Neuronal stem cell (in vitro differentiated cells): ENCODE measurements at regions not wholly inside any gene's neighbourhood (a gene's known extent, or its start where the extent isn't known, plus 50 kb on each side); places are given as distances from the start of the nearest gene placed in this dataset.

Source experiments
- DNase-seq: peaks from one replicate; pipeline ENCODE4 v3.0.0-alpha.2; 2013; ENCODE audit warnings: low spot score
- H2AFZ ChIP-seq: one replicate; pipeline ENCODE4 v1.6.1; 2013; ENCODE audit warnings: mild to moderate bottlenecking, low read length, inconsistent platforms
- H2AK5ac ChIP-seq: 2 replicates; pipeline ENCODE4 v1.6.1; 2013; ENCODE audit warnings: low read depth, mild to moderate bottlenecking, inconsistent platforms, low read length, moderate library complexity, mixed read lengths
- H2BK120ac ChIP-seq: 2 replicates; pipeline ENCODE4 v1.6.1; 2013; ENCODE audit warnings: low read depth, mild to moderate bottlenecking, inconsistent platforms, low read length, moderate library complexity, mixed read lengths
- H2BK12ac ChIP-seq: one replicate; pipeline ENCODE4 v1.6.1; 2013; ENCODE audit warnings: low read length, inconsistent platforms
- H2BK15ac ChIP-seq: 2 replicates; pipeline ENCODE4 v1.6.1; 2013; ENCODE audit warnings: mild to moderate bottlenecking, low read length, inconsistent platforms, mixed read lengths
- H2BK5ac ChIP-seq: one replicate; pipeline ENCODE4 v1.6.1; 2013; ENCODE audit warnings: inconsistent platforms, mild to moderate bottlenecking, low read length, moderate library complexity
- H3K14ac ChIP-seq: one replicate; pipeline ENCODE4 v1.6.1; 2013; ENCODE audit warnings: low read length, inconsistent platforms
- H3K18ac ChIP-seq: 2 replicates; pipeline ENCODE4 v1.6.1; 2013; ENCODE audit warnings: low read length, inconsistent platforms
- H3K23ac ChIP-seq: 2 replicates; pipeline ENCODE4 v1.6.1; 2013; ENCODE audit warnings: low read depth, mild to moderate bottlenecking, mixed read lengths, low read length, inconsistent platforms; ENCODE audit not compliant: poor library complexity
- H3K27ac ChIP-seq: replicated peaks from 3 replicates; pipeline ENCODE4 v1.5.1; 2013; ENCODE audit warnings: low read length, inconsistent platforms
- H3K27me3 ChIP-seq, 3 experiments: 2 replicates each; pipeline ENCODE4 v1.6.1; 2013; ENCODE audit warnings: low read length in 3 of 3, mild to moderate bottlenecking in 2 of 3, inconsistent platforms in 1 of 3, low read depth in 1 of 3, mixed read lengths in 1 of 3, moderate library complexity in 1 of 3; ENCODE audit not compliant: control insufficient read depth in 3 of 3, insufficient read depth in 3 of 3
- H3K36me3 ChIP-seq, 2 donors: replicated peaks in 1 of 2; 2 replicates each; pipeline ENCODE4 v1.6.1; 2013; ENCODE audit warnings: low read length in 2 of 2; ENCODE audit not compliant: control insufficient read depth in 2 of 2, insufficient read depth in 2 of 2
- H3K4ac ChIP-seq: 2 replicates; pipeline ENCODE4 v1.6.1; 2013; ENCODE audit warnings: inconsistent platforms, mild to moderate bottlenecking, low read length, moderate library complexity
- H3K4me1 ChIP-seq, 2 donors: 1 replicate in 1 of 2; 2 replicates in 1 of 2; pipeline ENCODE4 v1.6.1; 2013; ENCODE audit warnings: low read length in 2 of 2, low read depth in 1 of 2; ENCODE audit not compliant: control insufficient read depth in 2 of 2, insufficient read depth in 1 of 2
- H3K4me2 ChIP-seq: one replicate; pipeline ENCODE4 v1.6.1; 2013; ENCODE audit warnings: mild to moderate bottlenecking, low read length, inconsistent platforms; ENCODE audit not compliant: insufficient read depth, poor library complexity, severe bottlenecking
- H3K4me3 ChIP-seq, 2 donors: 2 replicates each; pipeline ENCODE4 v1.5.1; 2013; ENCODE audit warnings: low read length in 2 of 2, mild to moderate bottlenecking in 2 of 2, inconsistent platforms in 1 of 2, moderate library complexity in 1 of 2
- H3K79me1 ChIP-seq: one replicate; pipeline ENCODE4 v1.6.1; 2013; ENCODE audit warnings: low read depth, mild to moderate bottlenecking, inconsistent platforms, low read length, moderate library complexity
- H3K9ac ChIP-seq: one replicate; pipeline ENCODE4 v1.6.1; 2013; ENCODE audit warnings: mild to moderate bottlenecking, low read depth, low read length, inconsistent platforms; ENCODE audit not compliant: poor library complexity
- H3K9me3 ChIP-seq, 2 donors: replicated peaks in 1 of 2; 2 replicates each; pipeline versions ENCODE3 to v1.6.1; 2013; ENCODE audit warnings: low read length in 2 of 2, mild to moderate bottlenecking in 2 of 2, inconsistent platforms in 1 of 2, low read depth in 1 of 2, mixed read lengths in 1 of 2, moderate library complexity in 1 of 2; ENCODE audit not compliant: control insufficient read depth in 2 of 2, insufficient read depth in 1 of 2
- H4K8ac ChIP-seq: one replicate; pipeline ENCODE4 v1.6.1; 2013; ENCODE audit warnings: low read depth, mild to moderate bottlenecking, inconsistent platforms, low read length, moderate library complexity
- H4K91ac ChIP-seq: one replicate; pipeline ENCODE4 v1.6.1; 2013; ENCODE audit warnings: low read length, low read depth, mild to moderate bottlenecking, inconsistent platforms; ENCODE audit not compliant: poor library complexity
- WGBS, 2 donors: extraction: QIAGEN DNeasy Blood & Tissue Kit; methylation state at CpG; one replicate each; pipeline ENCODE4 v1.1.7; 2013; ENCODE audit warnings: missing lambda C conversion rate in 2 of 2, mixed read lengths in 1 of 2; ENCODE audit not compliant: insufficient read length in 2 of 2, insufficient replicate concordance in 1 of 2; ENCODE audit errors: extremely low coverage in 2 of 2; 5-methylcytosine and 5-hydroxymethylcytosine counted together

GRCh38 chr12:92248977-92249376 is 103.3 kb upstream of the BTG1 start:
- Histone ChIP-seq H4K91ac (no peak overlapping the region), H2AFZ (no peak overlapping the region), H3K18ac (no peak overlapping the region), H2AK5ac (no peak overlapping the region), H3K4ac (no peak overlapping the region), H3K9ac (no peak overlapping the region), H2BK12ac (no peak overlapping the region), H3K36me3 (no peaks in the 10 kb centered on the region), H3K27ac (no peak overlapping the region), H3K9me3 (no peaks in the 10 kb centered on the region), H3K14ac (no peak overlapping the region), H3K23ac (no peak overlapping the region), H3K79me1 (no peaks in the 10 kb centered on the region), H2BK5ac (no peak overlapping the region), H3K4me3 (no peak overlapping the region), H2BK15ac (no peak overlapping the region), H4K8ac (no peak overlapping the region), H2BK120ac (no peak overlapping the region), H3K4me2 (no peak overlapping the region), H3K4me1 (no peaks in the 10 kb centered on the region), H3K27me3 (no peaks in the 10 kb centered on the region)
- no peak for DNase-seq
- no CpG with 5 or more reads among the region's 2 CpGs for WGBS, 2 donors

DNA sequence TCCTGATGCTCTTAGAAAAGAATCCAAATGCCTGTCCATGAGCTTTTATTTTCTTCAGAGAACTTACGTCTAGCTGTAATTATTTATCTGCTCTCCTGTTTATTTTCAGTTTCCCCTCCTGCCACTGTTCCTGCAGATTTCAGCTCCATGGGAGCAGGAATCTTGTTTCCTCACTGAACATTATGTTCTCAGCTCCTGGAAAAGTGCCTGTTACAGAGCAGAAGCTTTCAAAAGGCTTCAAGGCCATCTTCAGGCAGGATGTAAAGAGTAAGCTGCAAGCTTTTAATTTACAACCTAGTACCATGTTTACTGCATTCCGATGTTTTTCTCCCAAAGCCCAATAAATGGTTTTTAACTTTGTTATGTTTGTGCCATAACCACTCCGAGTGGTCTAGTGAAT is 98.4 kb upstream of the BTG1 start:
- H3K4ac ChIP-seq = no peak overlapping the region

GRCh38 chr12:92242907-92243306 is 97.3 kb upstream of the BTG1 start:
- Histone ChIP-seq H2BK5ac (no peak overlapping the region), H2BK12ac (no peak overlapping the region), H2BK120ac (no peak overlapping the region), H3K27ac (no peak overlapping the region), H2BK15ac (no peak overlapping the region), H3K18ac (no peak overlapping the region), H3K23ac (no peak overlapping the region), H3K36me3 (no peaks in the 10 kb centered on the region), H4K91ac (no peak overlapping the region), H3K4me1 (no peaks in the 10 kb centered on the region), H3K4me2 (no peak overlapping the region), H3K9me3 (no peaks in the 10 kb centered on the region), H3K14ac (no peak overlapping the region), H3K79me1 (no peaks in the 10 kb centered on the region), H4K8ac (no peak overlapping the region), H3K4ac (no peak overlapping the region), H3K27me3 (no peaks in the 10 kb centered on the region), H3K9ac (no peak overlapping the region), H3K4me3 (no peak overlapping the region), H2AK5ac (no peak overlapping the region), H2AFZ (no peak overlapping the region)
- no CpG with 5 or more reads among the region's 3 CpGs for WGBS, 2 donors
- DNase-seq = no peak

More for the DNA sequence above, 98.4 kb upstream of the BTG1 start:
- Histone ChIP-seq H2AK5ac (no peak overlapping the region), H2BK12ac (no peak overlapping the region), H2BK5ac (no peak overlapping the region), H3K4me2 (no peak overlapping the region), H2BK120ac (no peak overlapping the region), H3K23ac (no peak overlapping the region), H3K4me1 (no peaks in the 10 kb centered on the region), H3K9ac (no peak overlapping the region), H3K9me3 (no peaks in the 10 kb centered on the region), H2BK15ac (no peak overlapping the region), H3K79me1 (no peaks in the 10 kb centered on the region), H3K4me3 (no peak overlapping the region), H3K27me3 (no peaks in the 10 kb centered on the region), H3K18ac (no peak overlapping the region), H2AFZ (peak overlapping the region; percentile 54), H4K91ac (no peak overlapping the region), H3K14ac (no peak overlapping the region), H4K8ac (no peak overlapping the region), H3K36me3 (no peaks in the 10 kb centered on the region), H3K27ac (no peak overlapping the region)
- no CpG with 5 or more reads among the region's 3 CpGs for WGBS, 2 donors
- no peak for DNase-seq

DNA sequence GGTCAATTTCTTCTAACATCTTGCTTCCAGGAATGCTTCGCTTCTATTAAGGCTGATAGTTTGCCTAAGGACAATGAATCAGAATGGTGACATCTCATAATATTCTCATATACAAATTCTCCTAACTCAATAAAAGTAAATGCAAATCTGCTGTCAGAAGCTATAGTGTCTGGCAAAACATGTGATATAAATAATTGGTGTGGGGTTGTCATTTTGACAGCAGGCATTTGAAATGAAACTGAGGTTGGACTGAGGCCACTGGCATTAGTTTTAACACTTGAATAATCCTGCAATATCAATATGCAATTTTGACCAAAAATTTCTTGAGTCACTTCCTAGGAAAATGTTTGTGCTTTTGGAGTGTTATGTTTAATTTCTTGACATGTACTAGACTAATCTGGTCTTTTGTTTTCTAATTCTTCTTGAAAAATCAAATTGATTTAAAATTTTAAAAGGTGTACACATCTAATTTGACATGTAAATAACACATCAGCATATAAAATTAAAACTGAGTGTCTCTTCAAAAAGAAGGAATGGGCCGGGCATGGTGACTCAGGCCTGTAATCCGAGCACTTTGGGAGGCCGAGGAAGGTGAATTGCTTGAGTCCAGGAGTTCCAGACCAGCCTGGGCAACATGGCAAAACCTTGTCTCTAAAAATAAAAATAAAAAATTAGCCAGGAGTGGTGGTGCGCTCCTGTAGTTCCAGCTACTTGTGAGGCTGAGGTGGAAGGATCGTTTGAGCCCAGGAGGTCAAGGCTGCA is 92.3 kb upstream of the BTG1 start:
- no peak overlapping the region for H3K4me2 ChIP-seq
- H3K9me3 ChIP-seq = no peaks in the 10 kb centered on the region
- no peak for DNase-seq
- no peak overlapping the region for H3K9ac ChIP-seq
- no peak overlapping the region for H2BK15ac ChIP-seq
- no peaks in the 10 kb centered on the region for H3K79me1 ChIP-seq
- H3K4ac ChIP-seq = no peak overlapping the region
- H3K4me3 ChIP-seq = no peak overlapping the region
- H3K27ac ChIP-seq = no peak overlapping the region
- no peak overlapping the region for H2BK120ac ChIP-seq
- H2AFZ ChIP-seq = no peak overlapping the region
- no peak overlapping the region for H4K91ac ChIP-seq
- no peak overlapping the region for H2AK5ac ChIP-seq
- H3K18ac ChIP-seq = no peak overlapping the region
- no peaks in the 10 kb centered on the region for H3K36me3 ChIP-seq
- H3K23ac ChIP-seq = no peak overlapping the region
- H4K8ac ChIP-seq = no peak overlapping the region
- H2BK12ac ChIP-seq = no peak overlapping the region
- no peaks in the 10 kb centered on the region for H3K4me1 ChIP-seq
- no peaks in the 10 kb centered on the region for H3K27me3 ChIP-seq
- H2BK5ac ChIP-seq = no peak overlapping the region
- no CpG with 5 or more reads among the region's 6 CpGs for WGBS, 2 donors
- H3K14ac ChIP-seq = no peak overlapping the region
